ENCODE measurements at regions not wholly inside any gene's neighbourhood (a gene's known extent, or its start where the extent isn't known, plus 50 kb on each side); places are given as distances from the start of the nearest gene placed in this dataset.

DNA sequence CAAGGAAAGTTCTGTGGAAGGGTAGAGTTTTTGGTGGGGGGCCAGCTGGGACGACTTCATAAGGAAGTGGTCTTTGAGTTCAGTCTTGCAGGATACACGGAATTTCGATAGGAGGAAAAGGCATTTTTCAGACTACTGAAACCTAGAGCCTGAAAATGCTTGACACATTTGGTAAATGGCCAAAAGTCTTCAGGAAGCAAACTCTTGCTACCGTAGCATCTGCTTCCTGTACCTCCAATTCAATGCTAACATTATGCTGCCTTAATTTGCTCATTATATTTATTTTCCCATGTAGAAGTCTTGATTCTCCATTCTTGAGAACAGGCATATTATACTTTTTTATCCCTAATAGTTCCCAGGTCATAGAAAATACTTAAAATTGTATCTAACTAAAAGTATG is 129.3 kb upstream of the MED13 start:
- no peak for DNase-seq

DNA sequence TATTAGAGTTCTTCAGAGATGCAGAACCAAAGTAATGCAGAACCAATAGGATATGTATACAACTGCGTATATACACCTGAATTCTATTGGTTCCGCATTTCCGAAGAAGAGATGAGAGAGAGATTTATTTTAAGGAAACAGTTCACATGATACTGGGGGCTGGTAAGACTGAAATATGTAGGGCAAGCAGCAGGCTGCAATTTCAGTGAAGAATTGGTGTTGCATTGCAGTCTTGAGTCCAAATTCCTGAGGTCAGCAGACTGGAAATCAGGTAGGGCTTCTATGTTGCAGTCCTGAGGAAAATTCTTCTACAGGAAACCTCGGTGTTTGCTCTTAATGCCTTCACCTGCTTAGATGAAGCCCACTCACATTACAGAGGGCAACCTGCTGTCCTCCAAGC is 128.2 kb upstream of the MED13 start:
- no peak for DNase-seq

DNA sequence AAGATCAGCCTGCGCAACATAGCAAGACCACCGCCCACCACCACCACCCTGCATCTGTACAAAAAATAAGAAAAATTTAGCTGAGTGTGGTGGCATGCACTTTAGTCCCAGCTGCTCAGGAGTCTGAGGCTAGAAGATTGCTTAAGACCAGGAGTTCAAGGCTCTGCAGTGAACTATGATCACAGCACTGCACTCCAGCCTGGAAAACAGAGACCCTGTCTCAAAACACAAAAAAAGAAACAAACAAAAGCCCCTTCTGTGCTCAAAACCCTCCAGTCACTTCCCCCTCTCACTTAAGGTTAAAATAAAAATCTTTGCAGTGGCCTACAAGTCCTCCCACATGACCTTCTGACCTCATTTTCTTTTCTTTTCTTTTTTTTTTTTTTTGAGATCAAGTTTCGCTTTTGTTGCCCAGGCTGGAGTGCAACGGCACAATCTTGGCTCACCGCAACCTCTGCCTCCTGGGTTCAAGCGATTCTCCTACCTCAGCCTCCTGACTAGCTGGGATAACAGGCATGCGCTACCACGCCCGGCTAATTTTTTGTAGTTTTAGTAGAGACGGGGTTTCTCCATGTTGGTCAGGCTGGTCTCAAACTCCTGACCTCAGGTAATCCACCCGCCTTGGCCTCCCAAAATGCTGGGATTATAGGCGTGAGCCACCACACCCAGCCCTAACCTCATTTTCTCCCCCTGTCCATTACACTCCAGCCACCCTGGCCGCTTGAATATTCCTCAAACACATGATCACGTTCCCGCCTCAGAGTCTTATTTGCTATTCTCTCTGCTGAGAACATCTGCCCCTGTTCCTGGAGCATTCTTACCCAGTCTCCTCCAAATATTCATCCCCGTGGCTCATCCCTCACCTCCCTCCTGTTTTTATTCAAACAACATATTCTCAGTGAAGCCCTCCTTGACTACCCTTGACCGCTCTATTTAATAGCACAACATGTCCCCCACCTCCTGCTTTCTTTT is 126.6 kb upstream of the MED13 start:
- DNase-seq = no peak

DNA sequence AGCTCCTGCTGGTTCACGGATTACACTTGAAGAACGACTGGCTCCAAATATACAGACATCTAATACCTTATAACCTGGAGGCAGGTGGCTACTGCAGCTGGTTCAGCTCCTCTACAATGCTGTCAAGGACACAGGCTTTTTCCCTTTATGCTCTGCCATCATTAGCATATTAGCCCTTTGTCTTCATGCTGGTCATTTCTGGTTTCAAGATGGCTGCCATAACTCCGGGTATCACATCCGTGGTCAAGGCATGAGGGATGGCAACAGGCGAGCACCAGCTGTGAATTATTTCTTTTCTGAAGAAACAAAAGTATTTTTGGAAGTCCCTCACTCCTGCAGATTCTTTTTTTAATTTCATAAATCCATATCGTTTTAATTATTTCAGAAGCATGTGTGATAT is 124.3 kb upstream of the MED13 start:
- DNase-seq = no peak

- DNase-seq = no peak
Observed at GRCh38 chr17:62188713-62189112, 123.6 kb upstream of the MED13 start.

- no peak for DNase-seq
Observed at GRCh38 chr17:62187681-62188080, 122.6 kb upstream of the MED13 start.

- no peak for DNase-seq
Observed at GRCh38 chr17:62186841-62187240, 121.8 kb upstream of the MED13 start.

GRCh38 chr17:62180772-62181171 is 115.7 kb upstream of the MED13 start:
- no peak for DNase-seq

DNA sequence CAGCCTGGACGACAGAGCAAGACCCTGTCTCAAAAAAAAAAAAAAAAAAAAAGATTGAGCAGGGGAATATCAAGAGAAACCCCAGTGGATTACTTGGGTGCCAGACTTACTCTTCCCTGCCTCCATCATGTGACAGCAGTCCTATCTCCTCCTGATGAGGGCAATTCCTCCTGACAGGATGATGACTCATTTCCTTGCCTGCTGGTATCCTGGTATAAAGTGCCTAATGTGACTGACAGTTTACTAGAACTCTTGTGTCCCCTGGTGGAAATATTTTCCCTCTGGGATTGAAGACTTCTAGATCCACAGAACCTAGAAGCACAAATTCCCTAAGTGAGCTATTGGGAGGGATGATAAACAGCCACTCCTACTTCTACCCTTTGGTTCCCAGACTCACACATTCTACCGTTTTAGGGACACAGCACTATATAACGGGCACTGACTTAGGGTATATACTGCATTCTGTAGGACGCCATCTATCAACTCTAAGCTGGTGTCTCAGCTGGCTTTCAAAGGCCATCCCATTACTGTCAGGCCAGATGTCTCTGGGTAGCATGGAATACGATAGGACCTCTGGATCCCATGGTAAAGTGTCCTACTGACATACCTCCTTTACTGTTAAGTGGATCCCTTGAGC is 114.6 kb upstream of the MED13 start:
- no peak for DNase-seq

GRCh38 chr17:62178579-62178978 is 113.5 kb upstream of the MED13 start:
- DNase-seq = no peak

DNA sequence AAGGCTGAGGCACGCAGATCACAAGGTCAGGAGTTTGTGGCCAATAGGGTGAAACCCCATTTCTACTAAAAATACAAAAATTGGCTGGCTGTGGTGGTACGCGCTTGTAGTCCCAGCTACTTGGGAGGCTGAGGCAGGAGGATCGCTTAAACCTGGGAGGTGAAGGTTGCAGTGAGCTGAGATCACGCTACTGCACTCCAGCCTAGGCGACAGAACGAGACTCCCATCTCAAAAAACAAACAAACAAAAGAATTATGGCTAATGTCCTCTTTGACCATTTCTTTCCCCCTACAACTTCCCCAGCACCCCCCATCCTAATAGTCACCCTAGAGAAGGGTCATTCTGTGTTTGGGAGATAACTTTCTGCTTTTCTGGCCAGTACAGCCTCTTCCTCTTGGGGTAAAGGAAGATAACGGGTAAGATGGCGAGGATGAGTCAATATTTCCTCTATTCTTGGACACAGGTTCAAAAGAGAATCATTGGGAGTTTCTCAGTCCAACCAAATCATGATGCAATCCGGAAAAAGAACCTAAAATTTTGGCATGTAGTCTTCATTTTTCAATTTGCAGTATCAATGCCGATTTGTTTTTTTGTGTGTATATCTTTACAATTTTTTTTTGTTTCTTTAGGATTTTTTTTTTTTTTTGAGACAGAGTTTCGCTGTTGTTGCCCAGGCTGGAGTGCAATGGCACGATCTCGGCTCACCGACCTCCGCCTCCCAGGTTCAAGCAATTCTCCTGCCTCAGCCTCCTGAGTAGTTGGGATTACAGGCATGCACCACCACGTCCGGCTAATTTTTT is 107.6 kb upstream of the MED13 start:
- DNase-seq = no peak

GRCh38 chr17:62167076-62167475 is 102.0 kb upstream of the MED13 start:
- DNase-seq = no peak

GRCh38 chr17:62164747-62165722 is 100.0 kb upstream of the MED13 start:
- DNase-seq = no peak

GRCh38 chr17:62163847-62164246 is 98.8 kb upstream of the MED13 start:
- no peak for DNase-seq

GRCh38 chr17:62162898-62163297 is 97.8 kb upstream of the MED13 start:
- no peak for DNase-seq

- DNase-seq = no peak
Observed at GRCh38 chr17:62161405-62162148, 96.5 kb upstream of the MED13 start.

DNA sequence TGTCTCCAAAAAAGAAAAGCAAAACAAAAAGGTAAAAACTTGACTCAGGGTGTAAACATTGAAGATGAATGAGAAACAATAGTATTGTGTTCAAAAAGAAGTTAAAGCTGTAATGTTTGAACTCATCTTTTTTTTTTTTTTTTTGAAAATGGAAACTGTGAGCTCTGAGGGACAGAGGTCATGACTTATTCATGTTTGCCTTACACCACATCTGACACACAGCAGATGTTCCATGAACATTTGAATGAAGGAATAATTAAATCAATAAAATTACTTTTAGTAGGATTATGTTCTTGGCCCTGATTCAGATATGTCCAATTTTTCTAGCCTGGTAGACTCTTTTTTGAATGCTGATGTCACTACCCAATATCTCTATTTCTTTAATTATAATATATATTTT is 95.7 kb upstream of the MED13 start:
- DNase-seq = no peak

DNA sequence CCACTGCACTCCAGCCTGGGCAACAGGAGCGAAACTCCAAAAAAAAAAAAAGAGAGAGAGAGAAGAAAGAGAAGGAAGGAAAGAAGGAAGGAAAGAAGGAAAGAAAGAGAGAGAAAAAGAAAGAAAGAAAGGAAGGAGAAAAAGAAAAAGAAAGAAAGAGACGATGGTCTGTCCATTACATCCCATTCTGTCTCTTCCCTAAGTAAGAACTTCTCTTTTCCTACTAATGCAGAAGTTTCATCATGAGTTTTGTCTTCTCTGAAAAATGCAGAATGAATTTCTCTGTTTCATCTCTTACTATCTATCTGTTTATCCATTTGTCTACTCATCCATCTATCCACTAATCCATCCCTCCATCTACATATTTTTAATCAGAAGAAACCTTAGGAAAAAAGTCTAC is 94.9 kb upstream of the MED13 start:
- no peak for DNase-seq

- no peak for DNase-seq
Observed at GRCh38 chr17:62156949-62157348, 91.9 kb upstream of the MED13 start.

- DNase-seq = no peak
Observed at GRCh38 chr17:62154909-62155308, 89.8 kb upstream of the MED13 start.

DNA sequence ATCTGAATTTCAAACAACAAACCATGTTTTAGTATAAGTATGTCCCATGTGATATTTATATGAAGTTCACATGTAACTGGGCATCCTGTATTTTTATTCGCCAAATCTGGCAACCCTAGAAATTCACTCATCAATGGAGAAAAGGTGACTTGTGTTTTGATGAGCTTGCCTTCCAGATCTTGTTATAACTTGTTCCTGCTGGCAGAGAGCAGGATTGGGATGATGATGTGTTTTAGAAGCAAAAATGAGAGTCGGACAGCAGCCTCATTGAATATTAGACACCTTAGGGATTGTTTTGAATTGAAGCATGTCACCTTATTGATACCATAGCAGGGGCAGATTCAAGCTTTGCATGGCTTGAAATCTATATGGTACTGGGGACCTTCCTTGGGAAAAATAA is 85.4 kb upstream of the MED13 start:
- DNase-seq = no peak

GRCh38 chr17:62149961-62150360 is 84.9 kb upstream of the MED13 start:
- no peak for DNase-seq
